Endothelial cell (in vitro differentiated cells): ENCODE measurements at regions not wholly inside any gene's neighbourhood (a gene's known extent, or its start where the extent isn't known, plus 50 kb on each side); places are given as distances from the start of the nearest gene placed in this dataset.

ENCODE experiments used
- DNase-seq: peaks from one replicate; pipeline ENCODE4 v3.0.0; 2021; ENCODE audit warnings: low spot score
- H3K27ac Mint-ChIP-seq: one replicate; pipeline ENCODE4 v1.8.0; 2021; ENCODE audit warnings: mixed read lengths, inconsistent platforms; ENCODE audit not compliant: unreplicated experiment
- H3K27me3 Mint-ChIP-seq: one replicate; pipeline ENCODE4 v1.8.0; 2021; ENCODE audit warnings: mild to moderate bottlenecking, moderate library complexity, mixed read lengths, inconsistent platforms; ENCODE audit not compliant: unreplicated experiment
- H3K36me3 Mint-ChIP-seq: one replicate; pipeline ENCODE4 v1.8.0; 2021; ENCODE audit warnings: mild to moderate bottlenecking, low read depth, mixed read lengths, inconsistent platforms; ENCODE audit not compliant: unreplicated experiment
- H3K4me1 Mint-ChIP-seq: one replicate; pipeline ENCODE4 v1.8.0; 2021; ENCODE audit warnings: mild to moderate bottlenecking, mixed read lengths, inconsistent platforms; ENCODE audit not compliant: unreplicated experiment
- H3K4me3 Mint-ChIP-seq: one replicate; pipeline ENCODE4 v1.8.0; 2021; ENCODE audit warnings: mild to moderate bottlenecking, mixed read lengths, inconsistent platforms; ENCODE audit not compliant: unreplicated experiment
- H3K9me3 Mint-ChIP-seq: one replicate; pipeline ENCODE4 v1.8.0; 2021; ENCODE audit warnings: mixed read lengths, inconsistent platforms; ENCODE audit not compliant: unreplicated experiment
- TF ChIP-seq, protein P1 (sequence below): fragments of 200-600 bp; sonication (generic); IDR thresholded peaks from one replicate; pipeline ENCODE4 v1.5.0; 2021; ENCODE audit warnings: antibody characterized with exemption; ENCODE audit not compliant: unreplicated experiment

DNA sequence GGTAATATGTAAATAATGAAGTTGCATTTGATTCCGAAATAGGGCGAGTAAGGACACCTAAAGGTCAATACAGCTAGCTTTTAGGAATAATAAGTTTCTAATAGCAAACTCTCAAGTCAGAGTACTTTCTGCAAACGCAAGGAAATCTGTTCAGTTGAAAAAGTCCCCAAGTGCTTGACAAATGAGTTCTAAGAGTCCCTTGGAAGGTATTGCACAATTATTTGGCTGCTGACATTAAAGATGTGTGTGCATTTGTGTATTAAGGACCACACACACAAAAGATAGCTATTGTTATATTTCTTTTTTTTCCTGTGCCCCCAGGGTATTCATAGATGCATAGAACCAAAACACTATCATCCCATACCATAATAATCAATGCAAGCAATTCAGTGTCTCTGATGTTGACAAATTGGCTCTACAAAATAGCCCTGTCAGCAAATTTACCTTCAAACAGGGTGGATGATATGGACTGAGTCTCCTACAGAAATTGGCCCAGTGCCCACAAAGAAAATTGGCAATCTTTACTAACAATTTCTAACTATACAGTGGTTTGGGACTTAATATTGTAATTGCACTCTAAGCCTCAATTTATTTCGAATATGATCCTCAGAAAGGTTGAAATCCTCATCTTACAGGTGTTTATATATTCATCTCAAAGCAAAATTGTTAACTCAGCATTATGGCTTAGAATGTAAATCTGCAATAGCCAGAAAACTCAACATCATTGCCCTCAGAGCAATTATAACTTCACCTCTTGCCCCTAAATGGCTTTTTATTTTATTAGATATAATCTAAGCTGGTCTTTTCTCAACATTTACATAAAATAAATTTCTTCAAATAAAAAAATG, 827.2 kb downstream of the MAT2B start:
- H3K4me1 Mint-ChIP-seq = no peaks in the 10 kb centered on the region
- no peak for DNase-seq
- H3K4me3 Mint-ChIP-seq = no peak overlapping the region
- no peaks in the 10 kb centered on the region for H3K27me3 Mint-ChIP-seq
- H3K27ac Mint-ChIP-seq = no peak overlapping the region
- H3K36me3 Mint-ChIP-seq = no peaks in the 10 kb centered on the region
- TF ChIP-seq, protein P1, sequence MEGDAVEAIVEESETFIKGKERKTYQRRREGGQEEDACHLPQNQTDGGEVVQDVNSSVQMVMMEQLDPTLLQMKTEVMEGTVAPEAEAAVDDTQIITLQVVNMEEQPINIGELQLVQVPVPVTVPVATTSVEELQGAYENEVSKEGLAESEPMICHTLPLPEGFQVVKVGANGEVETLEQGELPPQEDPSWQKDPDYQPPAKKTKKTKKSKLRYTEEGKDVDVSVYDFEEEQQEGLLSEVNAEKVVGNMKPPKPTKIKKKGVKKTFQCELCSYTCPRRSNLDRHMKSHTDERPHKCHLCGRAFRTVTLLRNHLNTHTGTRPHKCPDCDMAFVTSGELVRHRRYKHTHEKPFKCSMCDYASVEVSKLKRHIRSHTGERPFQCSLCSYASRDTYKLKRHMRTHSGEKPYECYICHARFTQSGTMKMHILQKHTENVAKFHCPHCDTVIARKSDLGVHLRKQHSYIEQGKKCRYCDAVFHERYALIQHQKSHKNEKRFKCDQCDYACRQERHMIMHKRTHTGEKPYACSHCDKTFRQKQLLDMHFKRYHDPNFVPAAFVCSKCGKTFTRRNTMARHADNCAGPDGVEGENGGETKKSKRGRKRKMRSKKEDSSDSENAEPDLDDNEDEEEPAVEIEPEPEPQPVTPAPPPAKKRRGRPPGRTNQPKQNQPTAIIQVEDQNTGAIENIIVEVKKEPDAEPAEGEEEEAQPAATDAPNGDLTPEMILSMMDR = no peak
- H3K9me3 Mint-ChIP-seq = no peaks in the 10 kb centered on the region

DNA sequence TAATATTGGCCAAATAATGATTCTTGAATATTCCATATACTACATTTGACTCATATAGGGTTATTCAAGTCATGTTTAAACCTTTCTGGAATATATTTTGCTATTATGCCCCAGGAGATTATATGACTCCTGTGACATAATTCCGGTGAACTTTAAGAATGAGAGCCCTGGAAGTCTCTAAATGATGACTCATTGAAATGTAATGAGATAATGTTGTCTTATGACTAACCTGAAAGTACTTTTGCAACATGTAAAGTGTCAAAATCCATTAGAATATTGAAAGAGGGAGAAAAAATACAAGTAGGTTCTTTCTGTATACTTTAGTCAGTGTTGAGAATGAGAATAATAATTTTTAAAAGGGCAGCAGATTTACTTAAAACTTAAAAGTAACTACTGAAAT, 830.4 kb downstream of the MAT2B start:
- no peaks in the 10 kb centered on the region for H3K27me3 Mint-ChIP-seq
- no peaks in the 10 kb centered on the region for H3K9me3 Mint-ChIP-seq
- no peaks in the 10 kb centered on the region for H3K36me3 Mint-ChIP-seq
- H3K4me3 Mint-ChIP-seq = no peak overlapping the region
- no peaks in the 10 kb centered on the region for H3K4me1 Mint-ChIP-seq
- no peak overlapping the region for H3K27ac Mint-ChIP-seq
- DNase-seq = no peak
- TF ChIP-seq, protein P1 = no peak

DNA sequence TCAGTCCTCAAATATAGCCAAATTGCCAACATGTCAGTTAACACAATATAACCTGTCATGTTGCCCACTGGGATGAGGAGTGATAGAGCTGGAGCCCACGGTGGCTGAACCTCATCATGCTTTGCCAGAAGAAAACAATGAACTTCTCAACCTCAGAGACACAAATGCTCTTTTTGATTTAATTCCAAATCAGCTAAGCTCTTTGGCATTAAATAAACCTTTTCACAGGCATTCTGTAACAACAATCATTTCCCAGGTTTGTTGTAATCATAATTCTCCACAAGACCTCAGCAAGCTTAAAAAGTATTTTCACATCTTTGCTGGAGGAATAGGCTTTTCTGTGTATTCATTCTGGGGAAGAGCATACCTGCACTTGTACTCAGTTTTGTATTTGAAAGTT, 830.9 kb downstream of the MAT2B start:
- no peak for DNase-seq
- Mint-ChIP-seq H3K27me3 (no peaks in the 10 kb centered on the region), H3K9me3 (no peaks in the 10 kb centered on the region), H3K27ac (no peak overlapping the region), H3K36me3 (no peaks in the 10 kb centered on the region), H3K4me1 (no peaks in the 10 kb centered on the region), H3K4me3 (no peak overlapping the region)
- TF ChIP-seq, protein P1 = no peak

DNA sequence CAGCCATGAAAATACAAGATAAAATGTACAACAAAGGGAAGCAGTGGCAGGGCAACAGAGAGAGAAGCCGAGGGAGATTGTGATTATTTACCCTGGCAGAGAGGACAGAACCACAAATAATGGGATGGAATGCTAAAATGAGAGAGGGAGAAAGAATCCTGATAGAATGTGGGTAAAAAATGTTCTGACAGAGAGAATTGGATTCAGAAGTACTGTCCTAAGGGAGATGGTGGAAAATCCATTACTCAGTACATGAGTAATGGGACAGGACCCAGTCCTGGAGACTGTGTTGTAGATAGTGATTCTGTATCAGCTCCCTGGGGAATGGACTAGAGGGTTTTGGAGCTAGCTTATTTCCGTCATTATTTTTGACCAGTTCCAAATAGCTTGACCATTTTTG, 831.5 kb downstream of the MAT2B start:
- Mint-ChIP-seq H3K27ac (no peak overlapping the region), H3K4me3 (no peak overlapping the region), H3K9me3 (no peaks in the 10 kb centered on the region), H3K4me1 (no peaks in the 10 kb centered on the region), H3K27me3 (no peaks in the 10 kb centered on the region), H3K36me3 (no peaks in the 10 kb centered on the region)
- DNase-seq = no peak
- TF ChIP-seq, protein P1 = no peak

DNA sequence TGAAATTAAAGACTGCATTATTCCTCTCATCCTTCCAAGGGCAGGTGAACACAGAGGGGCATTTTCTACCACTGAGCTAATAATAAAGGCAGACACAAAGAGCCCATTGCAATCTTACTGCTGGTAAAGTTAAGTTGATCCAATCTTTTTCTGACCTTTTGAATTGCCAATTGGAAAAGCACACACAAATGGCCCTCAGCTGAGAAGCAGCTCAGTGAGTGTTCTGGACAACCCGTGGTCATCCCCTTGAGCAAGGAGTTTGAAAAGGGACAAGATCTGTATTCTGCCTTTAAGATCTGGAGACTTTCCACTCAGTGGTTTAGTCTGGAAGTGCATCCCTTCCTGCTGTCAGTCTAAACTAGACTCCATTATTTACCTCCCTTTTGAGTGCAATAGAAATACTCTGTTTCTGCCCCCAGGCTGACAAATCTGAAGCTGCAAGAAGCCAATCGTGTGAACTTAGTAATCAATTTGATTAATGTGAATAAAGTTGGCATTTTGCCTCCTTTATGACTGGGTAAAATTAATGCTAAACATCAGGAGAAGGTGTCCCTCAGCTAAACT, 835.7 kb downstream of the MAT2B start:
- H3K27me3 Mint-ChIP-seq = no peaks in the 10 kb centered on the region
- TF ChIP-seq, protein P1 = no peak
- no peaks in the 10 kb centered on the region for H3K4me1 Mint-ChIP-seq
- H3K9me3 Mint-ChIP-seq = no peaks in the 10 kb centered on the region
- no peak overlapping the region for H3K27ac Mint-ChIP-seq
- no peak overlapping the region for H3K4me3 Mint-ChIP-seq
- H3K36me3 Mint-ChIP-seq = no peaks in the 10 kb centered on the region
- DNase-seq = no peak
